Stimulated activated naive CD8-positive, alpha-beta T cell treated with anti-CD3 and anti-CD28 coated beads, Interleukin-15, amount 100 ng/mL, for 72 hours (primary cell): ENCODE measurements at regions not wholly inside any gene's neighbourhood (a gene's known extent, or its start where the extent isn't known, plus 50 kb on each side); places are given as distances from the start of the nearest gene placed in this dataset.
"Not testable (repeated sequence)": the region's sequence is repeated elsewhere in the genome, so short reads cannot be mapped to it uniquely, and the experiment has no call there.

Source experiments
- ATAC-seq: fragments of 150-1000 bp; cut with Tn5 transposase; 2 replicates; pipeline ENCODE4 v1.10.0; 2021; ENCODE audit warnings: mild to moderate bottlenecking, moderate library complexity
- DNase-seq, 2 donors: peaks; one replicate each; pipeline ENCODE4 v3.0.0; 2021 to 2022
- H3K27ac Mint-ChIP-seq, 2 donors: one replicate each; pipeline ENCODE4 v1.8.0; 2022; ENCODE audit warnings: mild to moderate bottlenecking in 2 of 2, mixed read lengths in 2 of 2, moderate library complexity in 2 of 2
- H3K27me3 Mint-ChIP-seq: one replicate; pipeline ENCODE4 v1.8.0; 2022; ENCODE audit warnings: mixed read lengths
- H3K4me1 Mint-ChIP-seq: one replicate; pipeline ENCODE4 v1.8.0; 2022; ENCODE audit warnings: mild to moderate bottlenecking, mixed read lengths
- H3K4me3 Mint-ChIP-seq, 2 donors: one replicate each; pipeline ENCODE4 v1.8.0; 2022; ENCODE audit warnings: mild to moderate bottlenecking in 2 of 2, mixed read lengths in 2 of 2, moderate library complexity in 1 of 2
- H3K9me3 Mint-ChIP-seq, 2 donors: one replicate each; pipeline ENCODE4 v1.8.0; 2022; ENCODE audit warnings: mixed read lengths in 2 of 2

GRCh38 chr15:96125721-96126415, 204.6 kb upstream of the NR2F2 start:
- no peak for ATAC-seq

GRCh38 chr15:96126859-96127258, 203.6 kb upstream of the NR2F2 start:
- H3K4me1 Mint-ChIP-seq: no peaks in the 10 kb centered on the region
- H3K4me3 Mint-ChIP-seq: no peak overlapping the region
- H3K9me3 Mint-ChIP-seq: peaks cover 4 to 10% of the 10 kb centered on the region in 2 donors
- ATAC-seq (no peak), DNase-seq (no peak)
- peaks cover 14% of the 10 kb centered on the region for H3K27me3 Mint-ChIP-seq
- no peak overlapping the region for H3K27ac Mint-ChIP-seq

More at GRCh38 chr15:96125721-96126415, 204.6 kb upstream of the NR2F2 start:
- H3K4me3 Mint-ChIP-seq: no peak overlapping the region
- H3K27me3 Mint-ChIP-seq: peaks cover 14% of the 10 kb centered on the region
- peaks cover 4 to 10% of the 10 kb centered on the region in 2 donors for H3K9me3 Mint-ChIP-seq
- DNase-seq: no peak
- no peaks in the 10 kb centered on the region for H3K4me1 Mint-ChIP-seq
- no peak overlapping the region for H3K27ac Mint-ChIP-seq

GRCh38 chr15:96130734-96131133, 199.8 kb upstream of the NR2F2 start:
- DNase-seq (no peak), ATAC-seq (no peak)
- H3K27me3 Mint-ChIP-seq: peaks cover 14% of the 10 kb centered on the region
- no peak overlapping the region for H3K4me3 Mint-ChIP-seq
- H3K9me3 Mint-ChIP-seq: peaks cover 4 to 10% of the 10 kb centered on the region in 2 donors
- no peak overlapping the region for H3K27ac Mint-ChIP-seq
- no peaks in the 10 kb centered on the region for H3K4me1 Mint-ChIP-seq

GRCh38 chr15:96132126-96132525, 198.4 kb upstream of the NR2F2 start:
- Mint-ChIP-seq H3K4me1 (no peaks in the 10 kb centered on the region), H3K27me3 (peaks cover 4% of the 10 kb centered on the region), H3K27ac (no peak overlapping the region), H3K4me3 (no peak overlapping the region), H3K9me3 (peaks cover 2 to 4% of the 10 kb centered on the region in 2 donors)
- DNase-seq (no peak), ATAC-seq (no peak)

- no peaks in the 10 kb centered on the region for H3K4me1 Mint-ChIP-seq
- no peak overlapping the region for H3K4me3 Mint-ChIP-seq
- H3K9me3 Mint-ChIP-seq: no peaks in the 10 kb centered on the region
- ATAC-seq (no peak), DNase-seq (no peak)
- no peak overlapping the region for H3K27ac Mint-ChIP-seq
- no peaks in the 10 kb centered on the region for H3K27me3 Mint-ChIP-seq
These were observed 195.1 kb upstream of the NR2F2 start for GRCh38 chr15:96135166-96136093.

- Mint-ChIP-seq H3K27me3 (peaks cover 10% of the 10 kb centered on the region), H3K4me3 (no peak overlapping the region), H3K27ac (no peak overlapping the region), H3K4me1 (no peaks in the 10 kb centered on the region), H3K9me3 (peaks cover 7 to 10% of the 10 kb centered on the region in 2 donors)
- ATAC-seq: no peak
- no peak for DNase-seq
These were observed 191.5 kb upstream of the NR2F2 start for GRCh38 chr15:96138985-96139384.

GRCh38 chr15:96142498-96142897, 188.0 kb upstream of the NR2F2 start:
- peaks cover 7 to 10% of the 10 kb centered on the region in 2 donors for H3K9me3 Mint-ChIP-seq
- no peak overlapping the region for H3K27ac Mint-ChIP-seq
- peaks cover 14% of the 10 kb centered on the region for H3K27me3 Mint-ChIP-seq
- H3K4me1 Mint-ChIP-seq: no peaks in the 10 kb centered on the region
- DNase-seq (no peak), ATAC-seq (no peak)
- H3K4me3 Mint-ChIP-seq: no peak overlapping the region

GRCh38 chr15:96144734-96145133, 185.8 kb upstream of the NR2F2 start:
- DNase-seq: no peak
- ATAC-seq: no peak
- no peak overlapping the region for H3K4me3 Mint-ChIP-seq
- H3K27ac Mint-ChIP-seq: no peak overlapping the region
- H3K4me1 Mint-ChIP-seq: no peaks in the 10 kb centered on the region
- peaks cover 7 to 10% of the 10 kb centered on the region in 2 donors for H3K9me3 Mint-ChIP-seq
- H3K27me3 Mint-ChIP-seq: peaks cover 17% of the 10 kb centered on the region

GRCh38 chr15:96146726-96147125, 183.8 kb upstream of the NR2F2 start:
- H3K27ac Mint-ChIP-seq: no peak overlapping the region
- no peaks in the 10 kb centered on the region for H3K4me1 Mint-ChIP-seq
- DNase-seq (no peak), ATAC-seq (no peak)
- no peak overlapping the region for H3K4me3 Mint-ChIP-seq
- H3K27me3 Mint-ChIP-seq: peaks cover 8% of the 10 kb centered on the region
- H3K9me3 Mint-ChIP-seq: peaks cover under 1 to 2% of the 10 kb centered on the region in 2 donors

GRCh38 chr15:96147267-96147666, 183.2 kb upstream of the NR2F2 start:
- DNase-seq (no peak), ATAC-seq (no peak)
- Mint-ChIP-seq H3K9me3 (no peaks in the 10 kb centered on the region), H3K4me3 (no peak overlapping the region), H3K27me3 (peaks cover 8% of the 10 kb centered on the region), H3K4me1 (no peaks in the 10 kb centered on the region), H3K27ac (no peak overlapping the region)

- DNase-seq (no peak), ATAC-seq (no peak)
- Mint-ChIP-seq H3K27ac (no peak overlapping the region), H3K27me3 (peaks cover 8% of the 10 kb centered on the region), H3K4me3 (no peak overlapping the region), H3K4me1 (no peaks in the 10 kb centered on the region), H3K9me3 (no peaks in the 10 kb centered on the region)
These were observed 180.2 kb upstream of the NR2F2 start for GRCh38 chr15:96150254-96150653.

GRCh38 chr15:96151749-96152148, 178.8 kb upstream of the NR2F2 start:
- not testable (repeated sequence) for H3K9me3 Mint-ChIP-seq, H3K27me3 Mint-ChIP-seq, H3K4me1 Mint-ChIP-seq, H3K27ac Mint-ChIP-seq, H3K4me3 Mint-ChIP-seq, DNase-seq, ATAC-seq

GRCh38 chr15:96153929-96154328, 176.6 kb upstream of the NR2F2 start:
- ATAC-seq (no peak), DNase-seq (no peak)
- H3K4me3 Mint-ChIP-seq: no peak overlapping the region
- no peaks in the 10 kb centered on the region for H3K4me1 Mint-ChIP-seq
- peaks cover 2% of the 10 kb centered on the region for H3K27me3 Mint-ChIP-seq
- no peaks in the 10 kb centered on the region for H3K9me3 Mint-ChIP-seq
- no peak overlapping the region for H3K27ac Mint-ChIP-seq

- Mint-ChIP-seq H3K27ac (no peak overlapping the region), H3K9me3 (no peaks in the 10 kb centered on the region), H3K4me3 (no peak overlapping the region), H3K4me1 (no peaks in the 10 kb centered on the region), H3K27me3 (peaks cover 23% of the 10 kb centered on the region)
- ATAC-seq: no peak
- DNase-seq: no peak
These were observed 171.6 kb upstream of the NR2F2 start for GRCh38 chr15:96158938-96159337.

GRCh38 chr15:96160269-96160668, 170.2 kb upstream of the NR2F2 start:
- ATAC-seq: no peak
- DNase-seq: no peak
- H3K9me3 Mint-ChIP-seq: no peaks in the 10 kb centered on the region
- H3K4me3 Mint-ChIP-seq: no peak overlapping the region
- no peak overlapping the region for H3K27ac Mint-ChIP-seq
- no peaks in the 10 kb centered on the region for H3K4me1 Mint-ChIP-seq
- peaks cover 23% of the 10 kb centered on the region for H3K27me3 Mint-ChIP-seq

- DNase-seq (no peak), ATAC-seq (no peak)
- peaks cover 23% of the 10 kb centered on the region for H3K27me3 Mint-ChIP-seq
- no peaks in the 10 kb centered on the region for H3K4me1 Mint-ChIP-seq
- no peak overlapping the region for H3K4me3 Mint-ChIP-seq
- H3K27ac Mint-ChIP-seq: no peak overlapping the region
- no peaks in the 10 kb centered on the region for H3K9me3 Mint-ChIP-seq
These were observed 169.7 kb upstream of the NR2F2 start for GRCh38 chr15:96160800-96161199.
